OCI-M1 (cell line): ENCODE measurements at regions not wholly inside any gene's neighbourhood (a gene's known extent, or its start where the extent isn't known, plus 50 kb on each side); places are given as distances from the start of the nearest gene placed in this dataset.
"Not testable (repeated sequence)": the region's sequence is repeated elsewhere in the genome, so short reads cannot be mapped to it uniquely, and the experiment has no call there.

Source experiments
- DNase-seq: peaks from one replicate; lab custom pipeline; 2025; lab: John Stamatoyannopoulos, UW

- DNase-seq = not testable (repeated sequence)
These were observed 588.0 kb upstream of the DEFB115 start for GRCh38 chr20:30669330-30670029.

DNA sequence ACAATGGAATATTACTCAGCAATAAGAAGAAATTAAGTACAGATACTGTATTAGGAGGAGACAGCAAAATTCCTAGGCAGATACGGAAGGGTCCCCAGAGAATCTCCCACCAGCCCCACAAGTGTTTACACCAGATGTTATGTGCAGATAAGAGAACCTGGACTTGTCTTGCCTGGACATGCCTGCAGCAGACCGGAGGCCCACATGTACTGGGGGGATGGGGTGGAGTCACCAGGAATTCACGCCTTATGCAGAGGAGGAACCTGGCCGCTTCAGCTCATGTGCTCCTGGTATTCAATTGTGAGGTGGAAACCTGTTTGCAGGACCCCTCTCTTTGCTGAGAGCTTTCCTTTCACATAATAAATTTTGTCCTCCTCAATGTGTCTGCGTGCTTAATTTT lies 586.3 kb upstream of the DEFB115 start:
- DNase-seq = not testable (repeated sequence)

DNA sequence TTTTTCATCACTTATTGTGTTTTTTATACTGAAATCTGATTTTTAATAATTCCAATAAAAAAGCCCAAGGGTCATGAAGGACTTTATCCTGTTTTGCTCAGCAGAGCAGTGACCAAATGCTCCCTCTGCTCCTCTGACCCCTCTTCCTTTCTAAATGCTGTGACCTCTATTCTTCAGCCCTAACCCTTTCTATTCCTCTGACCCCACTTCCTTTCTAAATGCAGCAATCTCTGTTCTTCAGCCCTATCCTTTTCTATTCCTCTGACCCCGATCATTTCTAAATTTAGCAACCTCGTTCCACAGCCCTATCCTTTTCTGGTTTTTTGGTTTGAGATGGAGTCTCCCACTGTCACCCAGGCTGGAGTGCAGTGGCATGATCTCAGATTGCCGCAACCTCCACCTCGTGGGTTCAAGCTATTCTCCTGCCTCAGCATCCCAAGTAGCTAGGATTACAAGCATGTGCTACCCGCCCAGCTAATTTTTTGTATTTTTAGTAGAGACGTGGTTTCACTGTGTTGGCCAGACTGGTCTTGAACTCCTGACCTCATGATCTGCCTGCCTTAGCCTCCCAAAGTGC lies 581.4 kb upstream of the DEFB115 start:
- DNase-seq = not testable (repeated sequence)

- peak; percentile 48 for DNase-seq
These were observed 575.2 kb upstream of the DEFB115 start for GRCh38 chr20:30682236-30682635.

- DNase-seq = not testable (repeated sequence)
These were observed 544.6 kb upstream of the DEFB115 start for GRCh38 chr20:30712861-30713260.

GRCh38 chr20:30719415-30720199 lies 537.9 kb upstream of the DEFB115 start:
- DNase-seq = peak; percentile 32

DNA sequence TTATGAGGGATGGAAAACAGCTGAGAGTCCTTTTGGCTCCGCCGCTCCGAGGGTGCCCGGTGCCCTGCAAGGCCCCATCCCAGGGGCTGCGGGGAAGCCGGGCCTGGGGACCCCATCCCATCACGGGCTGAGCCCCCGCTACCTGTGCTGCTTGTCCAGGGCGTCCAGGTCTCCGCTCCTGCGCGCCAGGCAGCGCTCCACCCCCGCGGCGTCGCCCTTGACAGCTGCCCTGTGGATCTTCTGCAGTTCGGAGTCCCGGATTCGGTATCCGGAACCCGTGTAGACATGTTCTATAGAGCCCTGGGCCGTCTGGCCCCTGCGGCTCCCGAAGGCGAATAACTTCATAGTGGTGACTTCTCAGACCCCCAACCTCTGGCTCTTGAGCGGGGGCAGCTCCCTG lies 534.0 kb upstream of the DEFB115 start:
- DNase-seq = not testable (repeated sequence)

DNA sequence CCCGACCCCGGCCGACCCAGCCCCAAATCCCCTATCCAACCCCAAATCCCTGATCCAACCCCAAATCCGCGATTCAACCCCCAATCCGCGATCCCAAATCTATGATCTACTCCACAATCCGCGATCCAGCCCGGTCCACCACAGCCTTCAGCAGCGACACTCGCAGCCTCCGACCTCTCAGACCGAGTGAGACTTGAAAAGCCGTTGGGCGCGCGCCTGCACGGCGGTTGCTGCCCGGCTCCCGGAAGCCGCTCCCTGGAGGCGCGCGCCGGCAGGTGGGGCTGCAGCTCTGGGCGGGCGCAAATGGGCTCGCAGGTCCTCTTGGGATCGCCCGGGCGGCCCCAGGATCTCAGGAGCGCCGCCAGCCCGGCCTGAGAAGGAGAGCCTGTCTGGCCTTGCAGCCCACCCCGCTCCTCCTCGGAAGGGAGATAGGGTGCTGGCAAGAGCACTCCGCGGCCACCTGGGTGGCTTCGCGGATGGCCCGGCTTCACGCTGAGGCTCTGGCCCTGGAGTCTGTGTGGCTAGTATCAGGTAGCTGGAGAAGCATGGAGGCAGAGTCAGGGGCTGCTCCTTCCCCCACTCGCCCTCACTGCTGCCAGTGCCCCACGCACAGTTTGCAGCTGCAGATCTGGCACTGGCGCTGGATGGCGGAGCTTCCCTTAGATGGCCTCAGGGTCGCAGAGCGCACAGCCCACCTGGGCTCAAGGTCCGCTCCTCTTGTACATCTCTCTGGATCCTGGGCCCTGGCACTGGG lies 533.4 kb upstream of the DEFB115 start:
- DNase-seq = peak; percentile 53

- DNase-seq = not testable (repeated sequence)
These were observed 532.8 kb upstream of the DEFB115 start for GRCh38 chr20:30724688-30725074.

GRCh38 chr20:30725188-30725587 lies 532.3 kb upstream of the DEFB115 start:
- DNase-seq = not testable (repeated sequence)

DNA sequence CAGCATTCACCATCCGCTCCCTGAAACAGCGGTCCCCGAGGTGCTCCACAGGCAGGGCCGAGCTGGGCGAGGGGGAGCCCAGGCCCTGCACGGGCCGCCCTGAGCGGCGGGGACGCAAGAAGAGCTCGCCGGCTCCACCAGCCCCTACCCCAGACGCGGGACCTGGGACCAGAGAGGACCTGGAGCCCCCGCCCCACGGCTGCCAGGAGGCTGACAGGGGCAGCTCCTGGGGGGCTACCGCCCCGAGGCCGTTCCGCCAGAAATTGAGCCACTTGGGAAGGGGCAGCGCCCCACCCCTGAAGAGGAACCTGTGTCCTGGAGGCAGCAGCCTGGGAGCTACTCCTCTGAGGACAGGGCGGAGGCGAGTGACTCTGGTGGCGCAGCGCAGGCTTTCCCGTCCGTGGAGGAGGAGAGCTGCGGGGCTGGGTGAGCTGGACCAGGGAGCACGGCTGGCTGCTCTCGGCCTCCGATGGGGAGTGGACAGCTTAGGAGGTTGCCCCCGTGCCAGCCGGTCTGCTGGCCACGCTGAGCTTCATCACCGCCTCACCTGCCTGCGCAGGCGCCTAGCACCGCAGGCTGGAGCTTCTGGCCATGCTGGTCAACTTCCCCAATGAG lies 529.1 kb upstream of the DEFB115 start:
- DNase-seq = not testable (repeated sequence)
